ENCODE measurements at regions not wholly inside any gene's neighbourhood (a gene's known extent, or its start where the extent isn't known, plus 50 kb on each side); places are given as distances from the start of the nearest gene placed in this dataset.

DNA sequence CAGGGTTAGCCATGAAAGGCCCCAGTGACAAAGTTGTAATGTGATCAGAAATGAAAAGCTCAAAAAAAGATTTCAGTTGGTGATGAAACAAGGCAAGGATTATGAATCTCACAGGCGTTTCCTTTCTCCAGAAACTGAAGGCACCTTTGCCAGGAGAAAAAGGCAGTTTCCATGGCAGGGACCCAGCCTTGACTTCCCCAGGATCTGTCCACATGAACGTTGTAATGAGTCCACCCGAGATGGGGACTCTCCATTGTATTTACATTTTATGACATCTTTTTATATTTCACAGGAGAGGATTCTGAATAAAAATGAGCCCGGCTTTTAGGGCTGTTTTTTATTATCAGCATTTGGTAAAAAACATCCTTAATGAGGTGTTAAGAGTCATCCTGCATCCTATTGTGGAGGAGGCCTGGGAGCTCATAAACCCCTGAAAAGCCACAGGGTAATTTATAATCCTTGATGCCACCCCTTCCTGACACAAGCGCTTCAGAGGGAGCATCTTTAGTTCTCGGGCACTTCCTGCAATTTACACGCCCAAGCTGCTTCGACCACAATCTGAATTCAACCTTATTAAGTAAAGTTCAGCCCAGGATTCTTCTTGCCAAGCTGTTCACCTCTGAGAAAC, 74.1 kb upstream of the SALL4 start:
- DNase-seq (ENCODE audit: low read depth, low spot score): no peak
- Histone ChIP-seq H3K4me3 (ENCODE audit: low read depth, low read length) (no peak overlapping the region), H3K9me3 (ENCODE audit: control insufficient read depth, insufficient read depth, low read length) (no peaks in the 10 kb centered on the region), H3K27ac (ENCODE audit: low read depth, low read length) (no peak overlapping the region), H3K27me3 (ENCODE audit: control insufficient read depth, insufficient read depth, low read length) (peaks cover 5% of the 10 kb centered on the region)
- ChIA-PET POLR2A (no interaction called here), CTCF (interaction anchor here (1.0 to 1.1 kb wide), 2 partner anchors 77 to 89 kb away, joined by 3 to 4 read pairs; no protein-coding TSS in a partner anchor)
- TF ChIP-seq, protein P1, sequence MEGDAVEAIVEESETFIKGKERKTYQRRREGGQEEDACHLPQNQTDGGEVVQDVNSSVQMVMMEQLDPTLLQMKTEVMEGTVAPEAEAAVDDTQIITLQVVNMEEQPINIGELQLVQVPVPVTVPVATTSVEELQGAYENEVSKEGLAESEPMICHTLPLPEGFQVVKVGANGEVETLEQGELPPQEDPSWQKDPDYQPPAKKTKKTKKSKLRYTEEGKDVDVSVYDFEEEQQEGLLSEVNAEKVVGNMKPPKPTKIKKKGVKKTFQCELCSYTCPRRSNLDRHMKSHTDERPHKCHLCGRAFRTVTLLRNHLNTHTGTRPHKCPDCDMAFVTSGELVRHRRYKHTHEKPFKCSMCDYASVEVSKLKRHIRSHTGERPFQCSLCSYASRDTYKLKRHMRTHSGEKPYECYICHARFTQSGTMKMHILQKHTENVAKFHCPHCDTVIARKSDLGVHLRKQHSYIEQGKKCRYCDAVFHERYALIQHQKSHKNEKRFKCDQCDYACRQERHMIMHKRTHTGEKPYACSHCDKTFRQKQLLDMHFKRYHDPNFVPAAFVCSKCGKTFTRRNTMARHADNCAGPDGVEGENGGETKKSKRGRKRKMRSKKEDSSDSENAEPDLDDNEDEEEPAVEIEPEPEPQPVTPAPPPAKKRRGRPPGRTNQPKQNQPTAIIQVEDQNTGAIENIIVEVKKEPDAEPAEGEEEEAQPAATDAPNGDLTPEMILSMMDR (IDR thresholded peaks at IDR 0.05; ENCODE audit: low read depth, low read length): no peak

GRCh38 chr20:51873652-51874051, 71.3 kb upstream of the SALL4 start:
- TF ChIP-seq, protein P1 (IDR thresholded peaks at IDR 0.05; ENCODE audit: low read depth, low read length): no peak
- no peak for DNase-seq (ENCODE audit: low read depth, low spot score)
- H3K4me3 ChIP-seq (ENCODE audit: low read depth, low read length): no peak overlapping the region
- H3K27ac ChIP-seq (ENCODE audit: low read depth, low read length): no peak overlapping the region
- peaks cover 6% of the 10 kb centered on the region for H3K27me3 ChIP-seq (ENCODE audit: control insufficient read depth, insufficient read depth, low read length)
- H3K9me3 ChIP-seq (ENCODE audit: control insufficient read depth, insufficient read depth, low read length): no peaks in the 10 kb centered on the region
- ChIA-PET CTCF (no interaction called here), POLR2A (no interaction called here)

GRCh38 chr20:51871943-51872342, 69.6 kb upstream of the SALL4 start:
- ChIA-PET POLR2A (no interaction called here), CTCF (no interaction called here)
- H3K27ac ChIP-seq (ENCODE audit: low read depth, low read length): no peak overlapping the region
- peaks cover 6% of the 10 kb centered on the region for H3K27me3 ChIP-seq (ENCODE audit: control insufficient read depth, insufficient read depth, low read length)
- no peaks in the 10 kb centered on the region for H3K9me3 ChIP-seq (ENCODE audit: control insufficient read depth, insufficient read depth, low read length)
- no peak for DNase-seq (ENCODE audit: low read depth, low spot score)
- TF ChIP-seq, protein P1 (IDR thresholded peaks at IDR 0.05; ENCODE audit: low read depth, low read length): no peak
- H3K4me3 ChIP-seq (ENCODE audit: low read depth, low read length): no peak overlapping the region

GRCh38 chr20:51869002-51869401, 66.7 kb upstream of the SALL4 start:
- Histone ChIP-seq H3K27me3 (ENCODE audit: control insufficient read depth, insufficient read depth, low read length) (peaks cover 10% of the 10 kb centered on the region), H3K4me3 (ENCODE audit: low read depth, low read length) (no peak overlapping the region), H3K27ac (ENCODE audit: low read depth, low read length) (no peak overlapping the region), H3K9me3 (ENCODE audit: control insufficient read depth, insufficient read depth, low read length) (no peaks in the 10 kb centered on the region)
- no peak for DNase-seq (ENCODE audit: low read depth, low spot score)
- TF ChIP-seq, protein P1 (IDR thresholded peaks at IDR 0.05; ENCODE audit: low read depth, low read length): no peak
- CTCF ChIA-PET: no interaction called here
- POLR2A ChIA-PET: no interaction called here

- TF ChIP-seq, protein P1 (IDR thresholded peaks at IDR 0.05; ENCODE audit: low read depth, low read length): no peak
- Histone ChIP-seq H3K4me3 (ENCODE audit: low read depth, low read length) (no peak overlapping the region), H3K27ac (ENCODE audit: low read depth, low read length) (no peak overlapping the region), H3K27me3 (ENCODE audit: control insufficient read depth, insufficient read depth, low read length) (peaks cover 10% of the 10 kb centered on the region), H3K9me3 (ENCODE audit: control insufficient read depth, insufficient read depth, low read length) (no peaks in the 10 kb centered on the region)
- no peak for DNase-seq (ENCODE audit: low read depth, low spot score)
- ChIA-PET CTCF (interaction anchor here (0.7 kb wide), 1 partner anchor 29 kb away, joined by 4 read pairs; no protein-coding TSS in a partner anchor), POLR2A (no interaction called here)
Observed at GRCh38 chr20:51867251-51867650, 64.9 kb upstream of the SALL4 start.
